H1 (cell line): ENCODE measurements at regions not wholly inside any gene's neighbourhood (a gene's known extent, or its start where the extent isn't known, plus 50 kb on each side); places are given as distances from the start of the nearest gene placed in this dataset.

ENCODE experiments used
- CTCF ChIA-PET: fragments of 300-600 bp; sonication (Branson Sonifier 250); formaldehyde crosslinking; loops from one replicate; lab custom pipeline; 2021; ENCODE audit not compliant: partially characterized antibody; lab: Charles Lee
- POLR2A ChIA-PET: fragments of 300-600 bp; sonication (Branson Sonifier 250); formaldehyde crosslinking; loops from one replicate; lab custom pipeline; 2021; ENCODE audit warnings: inconsistent platforms; ENCODE audit not compliant: partially characterized antibody; lab: Charles Lee
- DNase-seq, 2 experiments: peaks; one replicate each; pipeline versions ENCODE4 v3.0.0 to v3.0.0-alpha.2; 2010 to 2022; ENCODE audit warnings: low spot score in 2 of 2, low read depth in 1 of 2, mixed read lengths in 1 of 2
- FAIRE-seq: peaks from 2 replicates; lab custom pipeline; 2011; peaks lifted over from hg19 to GRCh38; lab: Jason Lieb, UNC
- H2AFZ ChIP-seq: 2 replicates; pipeline ENCODE4 v1.8.1; 2012; ENCODE audit warnings: low read length, inconsistent platforms
- H2AK5ac ChIP-seq: 2 replicates; pipeline ENCODE4 v1.6.1; 2013; ENCODE audit warnings: low read depth, low read length
- H2BK120ac ChIP-seq: replicated peaks from 2 replicates; pipeline ENCODE3; 2013; ENCODE audit warnings: low read depth, low read length, inconsistent platforms
- H2BK12ac ChIP-seq: 2 replicates; pipeline ENCODE4 v1.6.1; 2013; ENCODE audit warnings: low read depth, low read length
- H2BK15ac ChIP-seq: 2 replicates; pipeline ENCODE4 v1.6.1; 2013; ENCODE audit warnings: low read length
- H2BK20ac ChIP-seq: 2 replicates; pipeline ENCODE4 v1.6.1; 2013; ENCODE audit warnings: low read length
- H2BK5ac ChIP-seq: 2 replicates; pipeline ENCODE4 v1.6.1; 2013; ENCODE audit warnings: low read depth, low read length
- H3K14ac ChIP-seq: 2 replicates; pipeline ENCODE4 v1.6.1; 2013; ENCODE audit warnings: inconsistent platforms; ENCODE audit not compliant: insufficient read length
- H3K18ac ChIP-seq: 2 replicates; pipeline ENCODE4 v1.6.1; 2013; ENCODE audit warnings: low read length; ENCODE audit errors: extremely low read depth
- H3K23ac ChIP-seq: 2 replicates; pipeline ENCODE4 v1.6.1; 2013; ENCODE audit warnings: inconsistent platforms; ENCODE audit not compliant: insufficient read length
- H3K23me2 ChIP-seq: 2 replicates; pipeline ENCODE4 v1.6.1; 2013; ENCODE audit warnings: low read depth, low read length
- H3K27ac ChIP-seq: 2 replicates; pipeline ENCODE4 v1.6.1; 2011; ENCODE audit warnings: low read depth, low read length, inconsistent platforms
- H3K27me3 ChIP-seq, 4 experiments: replicated peaks in 1 of 4; 1 replicate in 1 of 4; 2 replicates in 3 of 4; pipeline versions ENCODE4 v1.6.1 to v1.8.1; 2011 to 2013; ENCODE audit warnings: low read length in 3 of 4, mild to moderate bottlenecking in 3 of 4, inconsistent platforms in 2 of 4, mixed read lengths in 2 of 4, moderate library complexity in 1 of 4; ENCODE audit not compliant: control insufficient read depth in 3 of 4, insufficient read depth in 3 of 4; ENCODE audit errors: extremely low read depth in 1 of 4
- H3K36me3 ChIP-seq, 4 experiments: 2 replicates each; pipeline versions ENCODE4 v1.6.1 to v1.8.1; 2011 to 2013; ENCODE audit warnings: mild to moderate bottlenecking in 4 of 4, low read length in 3 of 4, moderate library complexity in 2 of 4, control low read depth in 1 of 4, inconsistent platforms in 1 of 4; ENCODE audit not compliant: insufficient read depth in 4 of 4, control insufficient read depth in 2 of 4
- H3K4ac ChIP-seq: replicated peaks from 2 replicates; pipeline ENCODE3; 2013; ENCODE audit warnings: low read length, low read depth, mixed read lengths, inconsistent platforms; ENCODE audit not compliant: insufficient read length
- H3K4me1 ChIP-seq, 4 experiments: replicated peaks in 1 of 4; 1 replicate in 1 of 4; 2 replicates in 3 of 4; pipeline versions ENCODE4 v1.6.1 to v1.8.1; 2011 to 2013; ENCODE audit warnings: low read length in 3 of 4, inconsistent platforms in 2 of 4, mixed read lengths in 1 of 4; ENCODE audit not compliant: insufficient read depth in 4 of 4, control insufficient read depth in 3 of 4
- H3K4me2 ChIP-seq, 2 experiments: 2 replicates each; pipeline versions ENCODE4 v1.6.1 to v1.8.1; 2011 to 2013; ENCODE audit warnings: low read depth in 2 of 2, low read length in 2 of 2, control low read depth in 1 of 2, inconsistent platforms in 1 of 2, mild to moderate bottlenecking in 1 of 2; ENCODE audit not compliant: insufficient read depth in 1 of 2
- H3K4me3 ChIP-seq, 4 experiments: fragments of 200-600, 300-600 bp in 1 of 4; sonication (generic), shearing (Covaris generic), sonication (Bioruptor Twin) in 1 of 4; 2 replicates each; pipeline versions ENCODE4 v1.5.1 to v1.8.1; 2011 to 2016; ENCODE audit warnings: low read length in 4 of 4, low read depth in 3 of 4, control low read depth in 2 of 4, inconsistent platforms in 2 of 4, mild to moderate bottlenecking in 2 of 4, mixed read lengths in 1 of 4, moderate library complexity in 1 of 4; ENCODE audit not compliant: insufficient read depth in 2 of 4; ENCODE audit errors: extremely low read depth in 1 of 4
- H3K56ac ChIP-seq: replicated peaks from 2 replicates; pipeline ENCODE3; 2013; ENCODE audit warnings: low read depth, mild to moderate bottlenecking, mixed read lengths, low read length, inconsistent platforms; ENCODE audit not compliant: insufficient read length
- H3K79me1 ChIP-seq: 2 replicates; pipeline ENCODE4 v1.6.1; 2013; ENCODE audit warnings: low read depth, low read length, control low read depth
- H3K79me2 ChIP-seq, 2 experiments: 2 replicates each; pipeline versions ENCODE4 v1.6.1 to v1.8.1; 2012 to 2013; ENCODE audit warnings: low read length in 2 of 2, mild to moderate bottlenecking in 2 of 2, inconsistent platforms in 1 of 2; ENCODE audit not compliant: insufficient read depth in 2 of 2, control insufficient read depth in 1 of 2
- H3K9ac ChIP-seq, 4 experiments: replicated peaks in 1 of 4; 1 replicate in 1 of 4; 2 replicates in 3 of 4; pipeline versions ENCODE4 v1.6.1 to v1.8.1; 2011 to 2013; ENCODE audit warnings: low read depth in 3 of 4, low read length in 3 of 4, control low read depth in 2 of 4, mild to moderate bottlenecking in 2 of 4, moderate library complexity in 2 of 4, inconsistent platforms in 1 of 4; ENCODE audit errors: extremely low read depth in 1 of 4
- H3K9me3 ChIP-seq, 2 experiments: 2 replicates each; pipeline versions ENCODE4 v1.6.1 to v1.8.1; 2012 to 2013; ENCODE audit warnings: mild to moderate bottlenecking in 2 of 2, moderate library complexity in 2 of 2, control low read depth in 1 of 2, inconsistent platforms in 1 of 2, low read depth in 1 of 2, low read length in 1 of 2, mixed read lengths in 1 of 2; ENCODE audit not compliant: insufficient read depth in 2 of 2
- H4K20me1 ChIP-seq, 2 experiments: replicated peaks in 1 of 2; 2 replicates each; pipeline versions ENCODE3 to v1.8.1; 2011 to 2013; ENCODE audit warnings: inconsistent platforms in 2 of 2, low read length in 2 of 2, mild to moderate bottlenecking in 1 of 2; ENCODE audit not compliant: insufficient read depth in 2 of 2, control insufficient read depth in 1 of 2
- H4K5ac ChIP-seq: 2 replicates; pipeline ENCODE4 v1.6.1; 2013; ENCODE audit warnings: low read length, low read depth, mixed read lengths, inconsistent platforms; ENCODE audit not compliant: insufficient read length
- H4K8ac ChIP-seq: 2 replicates; pipeline ENCODE4 v1.8.0; 2013; ENCODE audit warnings: mild to moderate bottlenecking, moderate library complexity, low read length, inconsistent platforms; ENCODE audit not compliant: insufficient read depth; ENCODE audit errors: extremely low read depth
- H4K91ac ChIP-seq: replicated peaks from 2 replicates; pipeline ENCODE3; 2013; ENCODE audit warnings: low read length, mixed read lengths, inconsistent platforms; ENCODE audit not compliant: insufficient read length
- EP300 ChIP-seq, 2 experiments: IDR thresholded peaks; 1 replicate in 1 of 2; 2 replicates in 1 of 2; pipeline ENCODE4 v1.6.1; 2011 to 2012; ENCODE audit warnings: low read depth in 2 of 2, low read length in 2 of 2, mild to moderate bottlenecking in 2 of 2, borderline replicate concordance in 1 of 2, inconsistent platforms in 1 of 2, moderate library complexity in 1 of 2
- JUN ChIP-seq: IDR thresholded peaks from 2 replicates; pipeline ENCODE4 v1.6.1; 2011; ENCODE audit warnings: low read depth, mild to moderate bottlenecking, improper control_type of control experiment, low read length
- RXRA ChIP-seq: IDR thresholded peaks from 2 replicates; pipeline ENCODE4 v1.6.1; 2011; ENCODE audit warnings: low read depth, mild to moderate bottlenecking, low read length, moderate library complexity; ENCODE audit not compliant: insufficient read depth
- ZNF274 ChIP-seq: IDR thresholded peaks from 2 replicates; pipeline ENCODE4 v1.7.0; 2012; ENCODE audit warnings: low read length, borderline replicate concordance; ENCODE audit errors: extremely low read depth
- WGBS, 2 experiments: shearing (Covaris generic) in 1 of 2; methylation state at CpG; one replicate each; pipeline versions ENCODE4 v1.1.6 to v1.1.7; 2013 to 2015; ENCODE audit warnings: low lambda C conversion rate in 2 of 2, mixed read lengths in 2 of 2, inconsistent platforms in 1 of 2, low coverage in 1 of 2, missing lambda C conversion rate in 1 of 2; ENCODE audit not compliant: insufficient replicate concordance in 2 of 2, insufficient coverage in 1 of 2, insufficient read length in 1 of 2; ENCODE audit errors: extremely low coverage in 1 of 2, missing lambda C conversion rate in 1 of 2; 5-methylcytosine and 5-hydroxymethylcytosine counted together

- Histone ChIP-seq H3K27me3 (no peaks in the 10 kb centered on the region), H4K8ac (no peak overlapping the region), H2AK5ac (no peak overlapping the region), H3K56ac (no peak overlapping the region), H3K79me1 (no peaks in the 10 kb centered on the region), H3K9ac (no peak overlapping the region), H3K27ac (no peak overlapping the region), H2BK12ac (no peak overlapping the region), H2BK5ac (no peak overlapping the region), H4K5ac (no peak overlapping the region), H4K20me1 (no peaks in the 10 kb centered on the region), H2AFZ (no peak overlapping the region), H3K79me2 (no peaks in the 10 kb centered on the region), H3K14ac (no peak overlapping the region), H2BK20ac (no peak overlapping the region), H3K23ac (no peak overlapping the region), H2BK120ac (no peak overlapping the region), H3K4me3 (no peak overlapping the region), H3K36me3 (no peaks in the 10 kb centered on the region), H3K4me1 (peaks cover 0 to 2% (median 0%) of the 10 kb centered on the region in 4 experiments; a peak in 1 of 7 replicates), H4K91ac (no peak overlapping the region), H3K4me2 (no peak overlapping the region), H3K23me2 (no peaks in the 10 kb centered on the region), H3K4ac (no peak overlapping the region), H3K9me3 (no peaks in the 10 kb centered on the region), H2BK15ac (no peak overlapping the region), H3K18ac (no peak overlapping the region)
- ChIA-PET POLR2A (no interaction called here), CTCF (interaction anchor here (0.8 to 2.0 kb wide), 6 partner anchors 13 to 82 kb away, joined by 3 to 7 read pairs (median 4); no protein-coding TSS in a partner anchor)
- DNase-seq: no peak
- TF ChIP-seq ZNF274 (no peak), JUN (no peak), EP300 (IDR thresholded peaks at IDR 0.05; ENCODE audit: borderline replicate concordance in 1 of 2, low read depth in 2 of 2, low read length in 2 of 2) (no peak), RXRA (no peak)
- 97% methylated on average over 3 of the region's 3 CpGs; no CpG with 5 or more reads in 1 of the 2 experiments for WGBS, 2 experiments
- FAIRE-seq: no peak
Observed at GRCh38 chr13:91165758-91166157, 181.7 kb upstream of the MIR17HG start.
